Karpas-422 (cell line): ENCODE measurements at regions not wholly inside any gene's neighbourhood (a gene's known extent, or its start where the extent isn't known, plus 50 kb on each side); places are given as distances from the start of the nearest gene placed in this dataset.
"Not testable (repeated sequence)": the region's sequence is repeated elsewhere in the genome, so short reads cannot be mapped to it uniquely, and the experiment has no call there.

Source experiments
- DNase-seq: peaks from one replicate; pipeline ENCODE4 v3.0.0-alpha.2; 2015
- H2AFZ ChIP-seq: fragments of 200-600 bp; sonication (generic); 2 replicates; pipeline ENCODE4 v1.6.1; 2014; ENCODE audit warnings: antibody characterized with exemption, low read length, mixed read lengths
- H3K27ac ChIP-seq: fragments of 200-600 bp; sonication (generic); 2 replicates; pipeline ENCODE4 v1.5.1; 2014; ENCODE audit warnings: mild to moderate bottlenecking, low read length, moderate library complexity
- H3K27me3 ChIP-seq: fragments of 200-600 bp; sonication (generic); 2 replicates; pipeline ENCODE4 v1.6.1; 2014; ENCODE audit warnings: low read length, mixed read lengths
- H3K36me3 ChIP-seq: fragments of 200-600 bp; sonication (generic); 2 replicates; pipeline ENCODE4 v1.6.1; 2014; ENCODE audit warnings: low read length, mixed read lengths; ENCODE audit not compliant: insufficient read depth
- H3K4me1 ChIP-seq: fragments of 200-600 bp; sonication (generic); 2 replicates; pipeline ENCODE4 v1.6.1; 2014; ENCODE audit warnings: mild to moderate bottlenecking, low read length, mixed read lengths
- H3K4me2 ChIP-seq: fragments of 200-600 bp; sonication (generic); 2 replicates; pipeline ENCODE4 v1.6.1; 2014; ENCODE audit warnings: low read length, low read depth, mild to moderate bottlenecking; ENCODE audit not compliant: poor library complexity, severe bottlenecking
- H3K4me3 ChIP-seq: fragments of 200-600 bp; sonication (generic); 2 replicates; pipeline ENCODE4 v1.5.1; 2014; ENCODE audit warnings: mild to moderate bottlenecking, antibody characterized with exemption, low read length, mixed read lengths
- H3K79me2 ChIP-seq: fragments of 200-600 bp; sonication (generic); 2 replicates; pipeline ENCODE4 v1.6.1; 2014; ENCODE audit warnings: mild to moderate bottlenecking, low read length, mixed read lengths
- H3K9ac ChIP-seq: fragments of 200-600 bp; sonication (generic); 2 replicates; pipeline ENCODE4 v1.6.0; 2014; ENCODE audit warnings: low read length
- H3K9me2 ChIP-seq: fragments of 200-600 bp; sonication (generic), shearing (Covaris generic); replicated peaks from 2 replicates; pipeline ENCODE4 v1.6.0; 2014; ENCODE audit warnings: mild to moderate bottlenecking, low read length, moderate library complexity; ENCODE audit not compliant: insufficient read depth
- H3K9me3 ChIP-seq: fragments of 300-700, 200-600 bp; sonication (generic); 2 replicates; pipeline ENCODE4 v1.6.1; 2014; ENCODE audit warnings: low read length, mixed read lengths
- H4K20me1 ChIP-seq: fragments of 200-600 bp; sonication (generic); 2 replicates; pipeline ENCODE4 v1.6.1; 2014; ENCODE audit warnings: mild to moderate bottlenecking, antibody characterized with exemption, low read length, low read depth; ENCODE audit not compliant: insufficient read depth

GRCh38 chr7:83849131-83849530 lies 200.2 kb upstream of the SEMA3E start:
- Histone ChIP-seq H3K36me3 (no peaks in the 10 kb centered on the region), H3K9me3 (peaks cover 35% of the 10 kb centered on the region), H3K4me1 (no peaks in the 10 kb centered on the region), H3K9ac (no peak overlapping the region), H3K4me3 (no peak overlapping the region), H3K27me3 (no peaks in the 10 kb centered on the region), H3K27ac (no peak overlapping the region), H3K79me2 (no peaks in the 10 kb centered on the region), H4K20me1 (no peaks in the 10 kb centered on the region), H2AFZ (no peak overlapping the region), H3K4me2 (no peak overlapping the region), H3K9me2 (no peaks in the 10 kb centered on the region)
- no peak for DNase-seq

- Histone ChIP-seq H3K4me3 (no peak overlapping the region), H2AFZ (no peak overlapping the region), H4K20me1 (no peaks in the 10 kb centered on the region), H3K27ac (no peak overlapping the region), H3K4me2 (no peak overlapping the region), H3K27me3 (no peaks in the 10 kb centered on the region), H3K79me2 (no peaks in the 10 kb centered on the region), H3K9me2 (no peaks in the 10 kb centered on the region), H3K36me3 (no peaks in the 10 kb centered on the region), H3K9ac (no peak overlapping the region), H3K4me1 (no peaks in the 10 kb centered on the region), H3K9me3 (peaks cover 27% of the 10 kb centered on the region)
- DNase-seq, result no peak
Observed at GRCh38 chr7:83842894-83843293, 194.0 kb upstream of the SEMA3E start.

- DNase-seq, result no peak
- Histone ChIP-seq H3K27me3 (no peaks in the 10 kb centered on the region), H3K9ac (no peak overlapping the region), H3K9me3 (peaks cover 9% of the 10 kb centered on the region; the same call in 1 of the 2 replicates), H3K36me3 (no peaks in the 10 kb centered on the region), H4K20me1 (no peaks in the 10 kb centered on the region), H3K4me2 (no peak overlapping the region), H3K79me2 (no peaks in the 10 kb centered on the region), H3K4me1 (no peaks in the 10 kb centered on the region), H3K9me2 (no peaks in the 10 kb centered on the region), H3K27ac (no peak overlapping the region), H3K4me3 (no peak overlapping the region), H2AFZ (no peak overlapping the region)
Observed at GRCh38 chr7:83837683-83838082, 188.7 kb upstream of the SEMA3E start.

GRCh38 chr7:83836028-83836427 lies 187.1 kb upstream of the SEMA3E start:
- Histone ChIP-seq H3K79me2 (no peaks in the 10 kb centered on the region), H3K27ac (no peak overlapping the region), H2AFZ (no peak overlapping the region)

GRCh38 chr7:83835424-83835823 lies 186.5 kb upstream of the SEMA3E start:
- no peaks in the 10 kb centered on the region for H3K4me1 ChIP-seq
- no peak overlapping the region for H3K4me2 ChIP-seq
- no peak overlapping the region for H2AFZ ChIP-seq
- H3K9me3 ChIP-seq, result peaks cover 16% of the 10 kb centered on the region
- DNase-seq, result no peak
- no peaks in the 10 kb centered on the region for H3K79me2 ChIP-seq
- no peak overlapping the region for H3K9ac ChIP-seq
- H3K4me3 ChIP-seq, result no peak overlapping the region
- H4K20me1 ChIP-seq, result no peaks in the 10 kb centered on the region
- H3K36me3 ChIP-seq, result no peaks in the 10 kb centered on the region
- H3K27me3 ChIP-seq, result no peaks in the 10 kb centered on the region
- H3K9me2 ChIP-seq, result no peaks in the 10 kb centered on the region
- no peak overlapping the region for H3K27ac ChIP-seq

More at GRCh38 chr7:83836028-83836427, 187.1 kb upstream of the SEMA3E start:
- Histone ChIP-seq H3K27me3 (no peaks in the 10 kb centered on the region), H3K9me3 (peaks cover 13% of the 10 kb centered on the region), H3K4me2 (no peak overlapping the region), H3K36me3 (no peaks in the 10 kb centered on the region), H4K20me1 (no peaks in the 10 kb centered on the region), H3K9ac (no peak overlapping the region), H3K4me3 (no peak overlapping the region), H3K9me2 (no peaks in the 10 kb centered on the region), H3K4me1 (no peaks in the 10 kb centered on the region)
- DNase-seq, result no peak

GRCh38 chr7:83833721-83834120 lies 184.8 kb upstream of the SEMA3E start:
- H4K20me1 ChIP-seq, H3K4me3 ChIP-seq, H3K36me3 ChIP-seq, H3K27ac ChIP-seq, H3K4me1 ChIP-seq, DNase-seq, H3K27me3 ChIP-seq, H3K9ac ChIP-seq, H3K4me2 ChIP-seq, H2AFZ ChIP-seq, H3K9me2 ChIP-seq, H3K79me2 ChIP-seq: not testable (repeated sequence)
- peaks cover 19% of the 10 kb centered on the region for H3K9me3 ChIP-seq

- Histone ChIP-seq H3K36me3 (no peaks in the 10 kb centered on the region), H3K9ac (no peak overlapping the region), H3K4me1 (no peaks in the 10 kb centered on the region), H3K79me2 (no peaks in the 10 kb centered on the region), H3K4me2 (no peak overlapping the region), H4K20me1 (no peaks in the 10 kb centered on the region), H3K9me2 (no peaks in the 10 kb centered on the region), H3K9me3 (peaks cover 19% of the 10 kb centered on the region), H3K27ac (no peak overlapping the region), H3K4me3 (no peak overlapping the region), H3K27me3 (no peaks in the 10 kb centered on the region), H2AFZ (no peak overlapping the region)
- DNase-seq, result no peak
Observed at GRCh38 chr7:83832009-83832408, 183.1 kb upstream of the SEMA3E start.

- Histone ChIP-seq H3K27ac (no peak overlapping the region), H3K9me2 (no peaks in the 10 kb centered on the region), H2AFZ (no peak overlapping the region), H3K9me3 (peaks cover 35% of the 10 kb centered on the region), H3K9ac (no peak overlapping the region), H3K27me3 (no peaks in the 10 kb centered on the region), H4K20me1 (no peaks in the 10 kb centered on the region), H3K4me1 (no peaks in the 10 kb centered on the region), H3K79me2 (no peaks in the 10 kb centered on the region), H3K4me3 (no peak overlapping the region), H3K36me3 (no peaks in the 10 kb centered on the region), H3K4me2 (no peak overlapping the region)
- DNase-seq, result no peak
Observed at GRCh38 chr7:83827036-83827435, 178.1 kb upstream of the SEMA3E start.

- H3K9me2 ChIP-seq, result no peaks in the 10 kb centered on the region
- no peaks in the 10 kb centered on the region for H3K36me3 ChIP-seq
- no peaks in the 10 kb centered on the region for H3K4me1 ChIP-seq
- no peak for DNase-seq
- H3K9ac ChIP-seq, result no peak overlapping the region
- H2AFZ ChIP-seq, result no peak overlapping the region
- H3K27me3 ChIP-seq, result no peaks in the 10 kb centered on the region
- H4K20me1 ChIP-seq, result no peaks in the 10 kb centered on the region
- H3K79me2 ChIP-seq, result no peaks in the 10 kb centered on the region
- H3K4me2 ChIP-seq, result no peak overlapping the region
- H3K27ac ChIP-seq, result no peak overlapping the region
- H3K9me3 ChIP-seq, result peaks cover 39% of the 10 kb centered on the region
- H3K4me3 ChIP-seq, result no peak overlapping the region
Observed at GRCh38 chr7:83824214-83824613, 175.3 kb upstream of the SEMA3E start.
